Neuronal stem cell (in vitro differentiated cells): ENCODE measurements at regions not wholly inside any gene's neighbourhood (a gene's known extent, or its start where the extent isn't known, plus 50 kb on each side); places are given as distances from the start of the nearest gene placed in this dataset.
"Not testable (repeated sequence)": the region's sequence is repeated elsewhere in the genome, so short reads cannot be mapped to it uniquely, and the experiment has no call there.

Experiments used
- DNase-seq: peaks from one replicate; pipeline ENCODE4 v3.0.0-alpha.2; 2013; ENCODE audit warnings: low spot score
- H2AFZ ChIP-seq: one replicate; pipeline ENCODE4 v1.6.1; 2013; ENCODE audit warnings: mild to moderate bottlenecking, low read length, inconsistent platforms
- H2AK5ac ChIP-seq: 2 replicates; pipeline ENCODE4 v1.6.1; 2013; ENCODE audit warnings: low read depth, mild to moderate bottlenecking, inconsistent platforms, low read length, moderate library complexity, mixed read lengths
- H2BK120ac ChIP-seq: 2 replicates; pipeline ENCODE4 v1.6.1; 2013; ENCODE audit warnings: low read depth, mild to moderate bottlenecking, inconsistent platforms, low read length, moderate library complexity, mixed read lengths
- H2BK12ac ChIP-seq: one replicate; pipeline ENCODE4 v1.6.1; 2013; ENCODE audit warnings: low read length, inconsistent platforms
- H2BK15ac ChIP-seq: 2 replicates; pipeline ENCODE4 v1.6.1; 2013; ENCODE audit warnings: mild to moderate bottlenecking, low read length, inconsistent platforms, mixed read lengths
- H2BK5ac ChIP-seq: one replicate; pipeline ENCODE4 v1.6.1; 2013; ENCODE audit warnings: inconsistent platforms, mild to moderate bottlenecking, low read length, moderate library complexity
- H3K14ac ChIP-seq: one replicate; pipeline ENCODE4 v1.6.1; 2013; ENCODE audit warnings: low read length, inconsistent platforms
- H3K18ac ChIP-seq: 2 replicates; pipeline ENCODE4 v1.6.1; 2013; ENCODE audit warnings: low read length, inconsistent platforms
- H3K23ac ChIP-seq: 2 replicates; pipeline ENCODE4 v1.6.1; 2013; ENCODE audit warnings: low read depth, mild to moderate bottlenecking, mixed read lengths, low read length, inconsistent platforms; ENCODE audit not compliant: poor library complexity
- H3K27ac ChIP-seq: replicated peaks from 3 replicates; pipeline ENCODE4 v1.5.1; 2013; ENCODE audit warnings: low read length, inconsistent platforms
- H3K27me3 ChIP-seq, 3 experiments: 2 replicates each; pipeline ENCODE4 v1.6.1; 2013; ENCODE audit warnings: low read length in 3 of 3, mild to moderate bottlenecking in 2 of 3, inconsistent platforms in 1 of 3, low read depth in 1 of 3, mixed read lengths in 1 of 3, moderate library complexity in 1 of 3; ENCODE audit not compliant: control insufficient read depth in 3 of 3, insufficient read depth in 3 of 3
- H3K36me3 ChIP-seq, 2 donors: replicated peaks in 1 of 2; 2 replicates each; pipeline ENCODE4 v1.6.1; 2013; ENCODE audit warnings: low read length in 2 of 2; ENCODE audit not compliant: control insufficient read depth in 2 of 2, insufficient read depth in 2 of 2
- H3K4ac ChIP-seq: 2 replicates; pipeline ENCODE4 v1.6.1; 2013; ENCODE audit warnings: inconsistent platforms, mild to moderate bottlenecking, low read length, moderate library complexity
- H3K4me1 ChIP-seq, 2 donors: 1 replicate in 1 of 2; 2 replicates in 1 of 2; pipeline ENCODE4 v1.6.1; 2013; ENCODE audit warnings: low read length in 2 of 2, low read depth in 1 of 2; ENCODE audit not compliant: control insufficient read depth in 2 of 2, insufficient read depth in 1 of 2
- H3K4me2 ChIP-seq: one replicate; pipeline ENCODE4 v1.6.1; 2013; ENCODE audit warnings: mild to moderate bottlenecking, low read length, inconsistent platforms; ENCODE audit not compliant: insufficient read depth, poor library complexity, severe bottlenecking
- H3K4me3 ChIP-seq, 2 donors: 2 replicates each; pipeline ENCODE4 v1.5.1; 2013; ENCODE audit warnings: low read length in 2 of 2, mild to moderate bottlenecking in 2 of 2, inconsistent platforms in 1 of 2, moderate library complexity in 1 of 2
- H3K79me1 ChIP-seq: one replicate; pipeline ENCODE4 v1.6.1; 2013; ENCODE audit warnings: low read depth, mild to moderate bottlenecking, inconsistent platforms, low read length, moderate library complexity
- H3K9ac ChIP-seq: one replicate; pipeline ENCODE4 v1.6.1; 2013; ENCODE audit warnings: mild to moderate bottlenecking, low read depth, low read length, inconsistent platforms; ENCODE audit not compliant: poor library complexity
- H3K9me3 ChIP-seq, 2 donors: replicated peaks in 1 of 2; 2 replicates each; pipeline versions ENCODE3 to v1.6.1; 2013; ENCODE audit warnings: low read length in 2 of 2, mild to moderate bottlenecking in 2 of 2, inconsistent platforms in 1 of 2, low read depth in 1 of 2, mixed read lengths in 1 of 2, moderate library complexity in 1 of 2; ENCODE audit not compliant: control insufficient read depth in 2 of 2, insufficient read depth in 1 of 2
- H4K8ac ChIP-seq: one replicate; pipeline ENCODE4 v1.6.1; 2013; ENCODE audit warnings: low read depth, mild to moderate bottlenecking, inconsistent platforms, low read length, moderate library complexity
- H4K91ac ChIP-seq: one replicate; pipeline ENCODE4 v1.6.1; 2013; ENCODE audit warnings: low read length, low read depth, mild to moderate bottlenecking, inconsistent platforms; ENCODE audit not compliant: poor library complexity
- WGBS, 2 donors: extraction: QIAGEN DNeasy Blood & Tissue Kit; methylation state at CpG; one replicate each; pipeline ENCODE4 v1.1.7; 2013; ENCODE audit warnings: missing lambda C conversion rate in 2 of 2, mixed read lengths in 1 of 2; ENCODE audit not compliant: insufficient read length in 2 of 2, insufficient replicate concordance in 1 of 2; ENCODE audit errors: extremely low coverage in 2 of 2; 5-methylcytosine and 5-hydroxymethylcytosine counted together

- Histone ChIP-seq H3K4me1 (no peaks in the 10 kb centered on the region), H2AK5ac (no peak overlapping the region), H3K27me3 (no peaks in the 10 kb centered on the region), H3K18ac (no peak overlapping the region), H3K36me3 (no peaks in the 10 kb centered on the region), H4K8ac (no peak overlapping the region), H3K4me3 (no peak overlapping the region), H4K91ac (no peak overlapping the region), H3K23ac (no peak overlapping the region), H2BK120ac (no peak overlapping the region), H3K79me1 (no peaks in the 10 kb centered on the region), H3K9ac (no peak overlapping the region), H2BK5ac (no peak overlapping the region), H2AFZ (no peak overlapping the region), H3K9me3 (peaks cover 0 to 2% of the 10 kb centered on the region in 2 donors), H3K4me2 (no peak overlapping the region), H3K4ac (no peak overlapping the region), H2BK12ac (no peak overlapping the region), H3K27ac (no peak overlapping the region), H2BK15ac (no peak overlapping the region), H3K14ac (no peak overlapping the region)
- DNase-seq: peak; percentile 20
- WGBS, 2 donors: no CpG with 5 or more reads among the region's 9 CpGs
These were observed 287.6 kb downstream of the SOCS6 start for GRCh38 chr18:70576276-70577022.

GRCh38 chr18:70574951-70575350 is 286.1 kb downstream of the SOCS6 start:
- not testable (repeated sequence) for H2AK5ac ChIP-seq, H4K8ac ChIP-seq, H3K9me3 ChIP-seq, H3K36me3 ChIP-seq, H3K4me2 ChIP-seq, H3K18ac ChIP-seq, H2AFZ ChIP-seq, H3K23ac ChIP-seq, H3K4me1 ChIP-seq, H3K4ac ChIP-seq, H2BK12ac ChIP-seq, H4K91ac ChIP-seq, H3K27ac ChIP-seq, H3K27me3 ChIP-seq, H3K9ac ChIP-seq, H3K79me1 ChIP-seq, H2BK15ac ChIP-seq, H2BK120ac ChIP-seq, H3K4me3 ChIP-seq, H3K14ac ChIP-seq, H2BK5ac ChIP-seq, DNase-seq

GRCh38 chr18:70569647-70570046 is 280.8 kb downstream of the SOCS6 start:
- H3K9me3 ChIP-seq, H3K4me2 ChIP-seq, H3K4me1 ChIP-seq, H3K4ac ChIP-seq, H3K27me3 ChIP-seq, H2AK5ac ChIP-seq, H2BK12ac ChIP-seq, H4K91ac ChIP-seq, H3K18ac ChIP-seq, H3K36me3 ChIP-seq, H3K27ac ChIP-seq, H3K23ac ChIP-seq, H3K14ac ChIP-seq, DNase-seq, H2BK5ac ChIP-seq, H3K4me3 ChIP-seq, H3K79me1 ChIP-seq, H2BK15ac ChIP-seq, H2BK120ac ChIP-seq, H2AFZ ChIP-seq, H3K9ac ChIP-seq, H4K8ac ChIP-seq: not testable (repeated sequence)
- WGBS, 2 donors: no CpG with 5 or more reads among the region's 24 CpGs

- Histone ChIP-seq H2AFZ (no peak overlapping the region), H3K36me3 (no peaks in the 10 kb centered on the region), H3K4me3 (no peak overlapping the region), H3K4me2 (no peak overlapping the region), H3K27ac (no peak overlapping the region), H3K4ac (no peak overlapping the region), H3K9ac (no peak overlapping the region), H2BK12ac (no peak overlapping the region), H2BK15ac (no peak overlapping the region), H2BK120ac (no peak overlapping the region), H2BK5ac (no peak overlapping the region), H4K8ac (no peak overlapping the region), H3K79me1 (no peaks in the 10 kb centered on the region), H3K27me3 (no peaks in the 10 kb centered on the region), H3K9me3 (no peaks in the 10 kb centered on the region), H4K91ac (no peak overlapping the region), H3K14ac (no peak overlapping the region), H3K4me1 (no peaks in the 10 kb centered on the region), H3K23ac (no peak overlapping the region), H2AK5ac (no peak overlapping the region), H3K18ac (no peak overlapping the region)
- WGBS, 2 donors: no CpG with 5 or more reads among the region's 2 CpGs
- no peak for DNase-seq
These were observed 270.6 kb downstream of the SOCS6 start for GRCh38 chr18:70559446-70559845.
